ENCODE measurements at regions not wholly inside any gene's neighbourhood (a gene's known extent, or its start where the extent isn't known, plus 50 kb on each side); places are given as distances from the start of the nearest gene placed in this dataset.

DNA sequence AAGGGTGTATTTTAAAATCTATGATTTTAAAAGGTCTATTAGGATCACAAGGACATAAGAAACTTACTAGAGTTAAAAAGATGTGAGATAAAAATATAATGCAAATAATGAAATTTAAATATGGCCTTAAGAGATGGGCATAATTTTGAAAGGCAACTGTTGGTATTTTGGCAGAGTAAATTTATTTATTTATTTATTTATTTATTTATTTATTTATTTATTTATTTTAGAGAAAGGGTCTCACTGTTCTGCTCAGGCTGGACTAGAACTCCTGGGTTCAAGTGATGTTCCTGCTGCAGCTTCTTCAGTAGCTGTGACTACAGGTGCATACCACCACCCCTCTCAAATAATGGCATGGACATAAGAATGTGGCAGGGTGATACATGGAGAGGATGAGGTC lies 932.1 kb upstream of the LCORL start:
- CTCF ChIA-PET, result no interaction called here
- TF ChIP-seq, protein P1, sequence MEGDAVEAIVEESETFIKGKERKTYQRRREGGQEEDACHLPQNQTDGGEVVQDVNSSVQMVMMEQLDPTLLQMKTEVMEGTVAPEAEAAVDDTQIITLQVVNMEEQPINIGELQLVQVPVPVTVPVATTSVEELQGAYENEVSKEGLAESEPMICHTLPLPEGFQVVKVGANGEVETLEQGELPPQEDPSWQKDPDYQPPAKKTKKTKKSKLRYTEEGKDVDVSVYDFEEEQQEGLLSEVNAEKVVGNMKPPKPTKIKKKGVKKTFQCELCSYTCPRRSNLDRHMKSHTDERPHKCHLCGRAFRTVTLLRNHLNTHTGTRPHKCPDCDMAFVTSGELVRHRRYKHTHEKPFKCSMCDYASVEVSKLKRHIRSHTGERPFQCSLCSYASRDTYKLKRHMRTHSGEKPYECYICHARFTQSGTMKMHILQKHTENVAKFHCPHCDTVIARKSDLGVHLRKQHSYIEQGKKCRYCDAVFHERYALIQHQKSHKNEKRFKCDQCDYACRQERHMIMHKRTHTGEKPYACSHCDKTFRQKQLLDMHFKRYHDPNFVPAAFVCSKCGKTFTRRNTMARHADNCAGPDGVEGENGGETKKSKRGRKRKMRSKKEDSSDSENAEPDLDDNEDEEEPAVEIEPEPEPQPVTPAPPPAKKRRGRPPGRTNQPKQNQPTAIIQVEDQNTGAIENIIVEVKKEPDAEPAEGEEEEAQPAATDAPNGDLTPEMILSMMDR (IDR thresholded peaks at IDR 0.05; ENCODE audit: low read depth, low read length), result no peak
- Histone ChIP-seq H3K27ac (ENCODE audit: low read depth, low read length) (no peak overlapping the region), H3K9me3 (ENCODE audit: control insufficient read depth, insufficient read depth, low read length) (no peaks in the 10 kb centered on the region), H3K4me3 (ENCODE audit: low read depth, low read length) (no peak overlapping the region), H3K27me3 (ENCODE audit: control insufficient read depth, insufficient read depth, low read length) (no peaks in the 10 kb centered on the region)
- no peak for DNase-seq (ENCODE audit: low read depth, low spot score)
- POLR2A ChIA-PET, result no interaction called here

DNA sequence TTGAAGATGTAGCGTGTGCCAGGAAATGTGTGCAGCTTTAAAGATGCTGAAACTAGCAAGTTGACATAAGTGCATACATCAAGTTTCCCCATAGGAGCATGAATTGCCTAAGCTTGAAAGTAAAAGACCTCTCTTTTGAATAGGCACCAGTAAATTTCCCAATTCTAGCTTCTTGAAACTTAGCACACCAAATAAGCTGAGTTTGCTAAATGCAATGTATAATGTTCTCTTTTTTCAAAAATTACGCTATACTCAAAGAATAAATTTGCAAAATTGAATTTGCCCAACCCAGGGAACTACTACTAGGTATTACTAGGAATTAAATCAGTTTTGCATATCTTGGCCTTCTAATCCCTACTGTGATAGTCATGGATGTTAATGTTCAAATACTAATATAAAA lies 923.9 kb upstream of the LCORL start:
- Histone ChIP-seq H3K27ac (ENCODE audit: low read depth, low read length) (no peak overlapping the region), H3K27me3 (ENCODE audit: control insufficient read depth, insufficient read depth, low read length) (no peaks in the 10 kb centered on the region), H3K9me3 (ENCODE audit: control insufficient read depth, insufficient read depth, low read length) (no peaks in the 10 kb centered on the region), H3K4me3 (ENCODE audit: low read depth, low read length) (no peak overlapping the region)
- ChIA-PET POLR2A (no interaction called here), CTCF (interaction anchor here (0.5 kb wide), 1 partner anchor 305 kb away, joined by 3 read pairs; no protein-coding TSS in a partner anchor)
- DNase-seq (ENCODE audit: low read depth, low spot score), result no peak
- TF ChIP-seq, protein P1 (IDR thresholded peaks at IDR 0.05; ENCODE audit: low read depth, low read length), result no peak

DNA sequence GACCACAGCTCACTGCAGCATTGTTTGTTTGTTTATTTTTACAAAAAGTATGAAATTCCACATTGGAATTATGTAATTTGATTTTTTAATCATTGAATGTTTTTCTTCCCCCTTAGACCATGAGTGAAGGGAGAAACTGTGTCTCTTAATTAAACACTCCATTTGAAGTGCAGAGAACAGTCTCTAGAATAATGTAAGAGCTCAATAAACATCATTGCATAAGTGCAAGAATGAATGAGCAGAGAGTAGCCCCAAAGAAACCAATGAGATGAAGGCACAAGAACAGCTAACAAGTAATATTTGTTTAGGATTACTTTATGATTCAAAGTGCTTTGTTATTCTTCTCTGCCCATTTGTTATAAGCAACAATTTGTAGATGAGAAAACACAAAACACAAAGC lies 921.3 kb upstream of the LCORL start:
- ChIA-PET POLR2A (no interaction called here), CTCF (no interaction called here)

DNA sequence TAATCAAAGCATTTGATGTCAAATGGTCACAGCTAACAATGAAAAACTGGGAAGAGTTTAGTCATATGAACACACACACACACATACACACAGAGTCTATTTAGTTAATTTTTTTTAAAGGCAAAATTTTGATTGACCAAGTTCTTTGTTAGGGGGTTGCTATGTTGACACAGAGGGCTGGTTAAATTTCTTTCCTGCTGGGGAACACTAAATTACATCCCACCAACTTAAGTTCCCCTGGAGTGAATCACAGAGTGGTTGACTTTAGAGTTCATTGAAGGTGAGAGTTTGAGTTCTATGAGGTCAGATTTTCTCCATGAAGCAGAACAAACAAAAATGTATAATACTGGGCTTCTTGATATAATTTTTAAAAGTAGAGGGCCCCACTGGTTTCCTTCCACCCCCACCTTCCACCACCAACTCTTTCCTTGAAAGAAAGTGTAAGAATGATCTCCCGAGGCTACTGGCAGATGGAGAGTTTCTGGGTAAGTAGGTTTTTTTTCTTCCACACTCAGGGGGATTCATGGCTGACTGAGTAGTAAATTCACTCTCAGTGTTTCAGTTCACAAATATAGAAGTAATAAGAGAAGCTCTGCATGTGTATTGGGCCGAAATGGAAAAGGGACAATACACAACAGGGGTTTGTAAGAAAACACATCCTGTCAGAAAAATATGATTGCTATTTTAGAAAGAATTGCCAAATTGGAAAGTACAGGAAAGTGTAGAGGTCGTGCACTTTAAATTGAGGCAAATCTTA lies 917.0 kb upstream of the LCORL start:
- POLR2A ChIA-PET, result no interaction called here
- CTCF ChIA-PET, result no interaction called here

More for the DNA sequence above, 921.3 kb upstream of the LCORL start:
- TF ChIP-seq, protein P1 (IDR thresholded peaks at IDR 0.05; ENCODE audit: low read depth, low read length), result no peak
- no peaks in the 10 kb centered on the region for H3K9me3 ChIP-seq (ENCODE audit: control insufficient read depth, insufficient read depth, low read length)
- H3K27me3 ChIP-seq (ENCODE audit: control insufficient read depth, insufficient read depth, low read length), result no peaks in the 10 kb centered on the region
- H3K27ac ChIP-seq (ENCODE audit: low read depth, low read length), result no peak overlapping the region
- H3K4me3 ChIP-seq (ENCODE audit: low read depth, low read length), result no peak overlapping the region
- DNase-seq (ENCODE audit: low read depth, low spot score), result no peak

DNA sequence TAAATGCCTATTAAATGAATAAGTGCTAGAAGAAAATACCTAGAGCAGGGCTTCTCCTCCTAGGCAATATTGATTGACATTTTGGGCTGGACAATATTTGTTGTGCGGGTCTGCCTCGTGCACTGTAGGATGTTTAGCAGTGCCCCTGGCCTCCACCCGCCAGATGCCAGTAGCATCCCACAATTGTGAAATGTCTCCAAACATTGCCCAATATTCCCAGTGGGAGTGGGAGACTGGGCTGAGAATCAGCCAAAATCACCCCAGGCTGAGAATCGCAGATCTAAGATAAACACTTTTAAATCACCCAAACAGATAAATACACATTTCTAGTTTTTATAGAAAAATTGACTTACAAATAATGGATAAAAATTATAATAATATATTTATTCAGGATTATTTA lies 916.2 kb upstream of the LCORL start:
- TF ChIP-seq, protein P1 (IDR thresholded peaks at IDR 0.05; ENCODE audit: low read depth, low read length), result no peak
- ChIA-PET CTCF (no interaction called here), POLR2A (no interaction called here)
- H3K27ac ChIP-seq (ENCODE audit: low read depth, low read length), result no peak overlapping the region
- H3K27me3 ChIP-seq (ENCODE audit: control insufficient read depth, insufficient read depth, low read length), result no peaks in the 10 kb centered on the region
- no peaks in the 10 kb centered on the region for H3K9me3 ChIP-seq (ENCODE audit: control insufficient read depth, insufficient read depth, low read length)
- no peak for DNase-seq (ENCODE audit: low read depth, low spot score)
- H3K4me3 ChIP-seq (ENCODE audit: low read depth, low read length), result no peak overlapping the region

More for the DNA sequence above, 917.0 kb upstream of the LCORL start:
- TF ChIP-seq, protein P1 (IDR thresholded peaks at IDR 0.05; ENCODE audit: low read depth, low read length), result no peak
- Histone ChIP-seq H3K27me3 (ENCODE audit: control insufficient read depth, insufficient read depth, low read length) (no peaks in the 10 kb centered on the region), H3K4me3 (ENCODE audit: low read depth, low read length) (no peak overlapping the region), H3K27ac (ENCODE audit: low read depth, low read length) (no peak overlapping the region), H3K9me3 (ENCODE audit: control insufficient read depth, insufficient read depth, low read length) (no peaks in the 10 kb centered on the region)
- no peak for DNase-seq (ENCODE audit: low read depth, low spot score)
